Suppressor macrophage (primary cell): ENCODE measurements at regions not wholly inside any gene's neighbourhood (a gene's known extent, or its start where the extent isn't known, plus 50 kb on each side); places are given as distances from the start of the nearest gene placed in this dataset.
"Not testable (repeated sequence)": the region's sequence is repeated elsewhere in the genome, so short reads cannot be mapped to it uniquely, and the experiment has no call there.

Experiments used
- DNase-seq, 4 experiments: peaks; one replicate each; pipeline ENCODE4 v3.0.0-alpha.2; 2020 to 2022

DNA sequence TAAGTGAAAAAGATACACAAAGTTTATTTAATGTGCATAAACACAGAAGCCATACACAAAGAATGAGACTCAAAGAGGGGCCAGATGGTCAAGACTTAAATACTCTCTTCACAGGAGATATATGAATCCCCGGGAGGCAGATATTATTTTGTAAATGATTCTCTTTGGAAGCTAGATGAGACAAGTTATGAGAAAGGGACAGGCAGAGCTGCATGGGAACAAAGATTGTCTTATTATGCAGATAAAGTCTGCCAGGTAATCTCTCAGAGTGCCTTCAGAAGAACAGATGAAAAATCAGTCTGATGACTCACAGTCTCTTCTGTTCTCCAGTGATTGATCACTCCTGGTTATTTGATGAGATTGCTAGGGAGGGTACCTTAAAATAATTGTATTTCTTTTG is 89.0 kb downstream of the NAF1 start:
- no peak for DNase-seq

DNA sequence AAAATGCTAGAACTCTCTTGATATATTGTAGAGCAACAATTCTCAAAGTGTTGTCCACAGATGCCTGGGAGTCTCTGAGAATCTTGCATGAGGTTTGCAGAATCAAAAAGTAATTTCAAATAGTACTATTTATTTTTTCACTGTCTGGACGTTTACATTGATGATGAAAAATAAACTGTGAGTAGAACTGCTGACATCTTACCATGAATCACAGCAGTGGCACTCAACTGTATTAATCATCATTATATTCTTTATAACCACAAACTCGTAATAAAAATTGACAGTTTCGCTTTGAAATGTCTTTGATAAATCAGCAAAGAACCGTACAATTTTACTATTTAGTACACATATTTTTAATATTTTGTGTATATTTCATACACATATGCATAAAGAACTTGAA is 94.5 kb downstream of the NAF1 start:
- no peak for DNase-seq

DNA sequence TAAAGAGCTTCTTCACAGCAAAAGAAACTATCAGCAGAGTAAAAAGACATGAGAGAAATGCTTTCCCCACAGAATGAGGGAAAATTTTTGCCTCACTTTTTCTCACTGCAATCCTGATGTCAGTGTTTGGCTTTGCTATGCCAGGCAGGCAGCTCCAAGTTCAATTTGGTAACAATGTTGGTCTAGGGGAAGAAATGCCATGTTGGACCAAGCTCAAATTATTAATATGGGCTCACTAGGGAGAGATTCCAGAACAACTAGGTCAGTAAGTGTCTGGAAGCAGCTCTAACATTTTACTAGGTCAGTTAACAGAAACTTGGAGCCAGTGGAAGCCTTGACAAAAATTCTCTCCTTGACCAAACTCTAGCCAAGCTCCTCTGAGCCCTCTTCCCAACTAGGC is 95.4 kb downstream of the NAF1 start:
- no peak for DNase-seq

DNA sequence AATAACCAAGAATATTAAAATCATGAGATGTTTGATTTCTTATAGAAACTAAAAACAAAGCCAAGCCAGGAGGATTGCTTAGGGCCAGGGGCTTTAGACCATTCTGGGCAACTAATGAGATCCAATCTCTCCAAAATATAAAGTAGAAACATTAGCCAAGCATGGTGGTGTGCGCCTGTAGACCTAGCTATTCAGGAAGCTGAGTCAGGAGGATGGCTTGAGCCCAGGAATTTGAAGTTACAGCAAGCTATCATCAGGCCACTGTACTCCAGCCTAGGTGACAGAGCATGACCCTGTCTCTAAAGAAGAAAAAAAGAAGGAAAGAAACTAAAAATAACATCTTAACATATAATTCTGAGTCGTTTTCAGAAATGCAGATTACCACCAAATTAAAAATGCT is 96.7 kb downstream of the NAF1 start:
- no peak for DNase-seq

DNA sequence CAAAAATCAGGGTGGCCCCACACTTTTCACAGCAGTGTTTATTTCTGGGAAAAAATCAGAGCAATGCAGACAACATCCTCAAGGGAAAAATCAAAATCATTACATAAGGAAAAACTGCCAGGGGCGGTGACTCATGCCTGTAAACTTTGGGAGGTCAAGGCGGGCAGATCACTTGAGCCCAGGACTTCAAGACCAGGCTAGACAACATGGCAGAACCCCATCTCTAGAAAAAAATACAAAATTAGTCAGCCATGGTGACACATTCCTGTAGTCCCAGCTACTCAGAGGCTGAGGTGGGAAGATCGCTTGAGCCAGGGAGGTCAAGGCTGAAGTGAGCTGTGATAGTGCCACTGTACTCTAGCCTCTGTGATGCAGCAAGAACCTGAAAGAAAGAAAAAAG is 102.8 kb downstream of the NAF1 start:
- DNase-seq = no peak

DNA sequence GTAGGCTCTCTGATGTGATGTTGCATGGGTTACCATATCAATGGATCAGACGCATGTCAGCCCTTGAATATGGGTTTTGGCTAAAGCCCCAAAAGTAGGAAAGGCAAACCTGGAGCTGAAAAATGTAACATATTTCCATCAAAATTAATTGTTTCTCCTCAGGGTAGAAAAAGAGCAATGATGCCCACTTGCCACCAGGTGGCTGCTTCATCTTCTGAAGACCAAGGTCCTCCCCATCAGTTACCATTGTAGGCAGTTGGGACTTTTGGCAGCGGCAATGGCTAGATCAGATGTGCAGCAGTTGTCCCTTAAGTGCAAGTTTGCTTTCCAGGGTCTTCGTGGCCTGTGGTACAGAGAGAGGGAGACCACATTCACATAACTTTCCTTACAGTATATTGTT is 118.2 kb downstream of the NAF1 start:
- peak; percentile 5 to 39 (median 31) for DNase-seq

DNA sequence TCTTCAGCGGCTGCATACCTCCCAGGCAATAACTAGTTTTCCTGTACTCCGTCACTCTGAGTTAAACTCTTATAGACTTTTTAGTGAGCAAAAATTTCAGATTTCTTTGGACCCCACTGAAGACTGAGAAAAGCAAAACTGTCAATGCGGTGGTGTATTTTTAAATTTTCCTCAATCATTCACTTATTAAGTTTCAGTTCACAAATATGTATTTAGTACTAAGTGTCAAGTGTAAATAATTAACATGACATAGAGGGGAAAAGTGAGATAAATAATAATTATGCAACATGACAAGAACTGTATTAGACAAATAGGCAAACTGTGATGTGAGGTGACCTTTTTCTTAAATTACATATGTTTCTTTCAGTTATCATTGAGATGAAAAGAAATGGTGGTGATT is 124.4 kb downstream of the NAF1 start:
- DNase-seq = no peak

DNA sequence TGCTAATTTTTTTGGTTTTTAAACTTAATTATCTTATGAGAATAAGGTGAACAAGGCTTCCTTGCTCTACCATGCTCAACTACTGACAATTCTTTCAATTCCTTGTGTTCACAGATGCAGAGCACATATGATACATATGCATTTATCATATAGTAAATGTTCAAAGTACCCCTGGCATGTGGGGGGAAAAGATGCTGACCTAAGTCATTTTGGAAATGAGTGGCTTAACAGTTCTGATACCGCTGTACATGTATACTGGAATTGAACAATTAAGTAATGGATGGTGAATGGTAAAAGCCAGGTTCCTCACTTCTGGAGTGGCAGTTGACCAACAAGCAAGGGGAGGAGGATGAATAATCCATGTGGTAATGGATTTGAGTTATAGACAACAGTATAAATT is 149.6 kb downstream of the NAF1 start:
- no peak for DNase-seq

DNA sequence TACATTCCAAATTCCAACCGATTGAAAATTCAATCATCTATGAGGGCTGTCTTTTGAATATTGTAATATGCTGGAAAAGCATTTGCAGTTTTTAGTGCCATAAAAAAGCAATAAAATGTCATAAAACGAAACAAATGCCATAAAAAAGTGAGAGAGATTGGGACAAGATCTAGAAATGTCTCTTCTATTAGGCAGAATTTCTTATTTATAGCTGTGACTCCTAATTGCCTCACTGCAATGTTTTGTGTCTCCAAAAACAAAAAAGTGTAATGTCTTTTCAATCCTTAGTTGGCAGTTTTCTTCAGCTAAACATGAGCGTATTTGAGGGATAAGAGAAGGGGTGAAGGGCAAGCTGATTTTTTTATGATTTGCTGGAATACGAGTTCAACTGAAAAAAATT is 153.9 kb downstream of the NAF1 start:
- no peak for DNase-seq

DNA sequence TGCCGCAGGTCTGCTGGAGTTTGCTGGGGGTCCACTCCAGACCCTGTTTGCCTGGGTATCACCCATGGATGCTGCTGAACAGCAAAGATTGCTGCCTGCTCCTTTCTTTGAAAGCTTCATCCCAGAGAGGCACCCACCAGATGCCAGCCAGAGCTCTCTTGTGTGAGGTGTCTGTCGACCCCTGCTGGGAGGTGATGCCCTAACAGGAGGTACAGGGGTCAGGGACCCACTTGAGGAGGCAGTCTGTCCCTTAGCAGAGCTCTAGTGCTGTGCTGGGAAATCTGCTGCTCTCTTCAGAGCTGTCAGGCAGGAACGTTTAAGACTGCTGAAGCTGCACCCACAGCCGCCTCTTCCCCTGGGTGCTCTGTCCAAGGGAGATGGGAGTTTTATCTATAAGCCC is 162.7 kb downstream of the NAF1 start:
- no peak for DNase-seq

DNA sequence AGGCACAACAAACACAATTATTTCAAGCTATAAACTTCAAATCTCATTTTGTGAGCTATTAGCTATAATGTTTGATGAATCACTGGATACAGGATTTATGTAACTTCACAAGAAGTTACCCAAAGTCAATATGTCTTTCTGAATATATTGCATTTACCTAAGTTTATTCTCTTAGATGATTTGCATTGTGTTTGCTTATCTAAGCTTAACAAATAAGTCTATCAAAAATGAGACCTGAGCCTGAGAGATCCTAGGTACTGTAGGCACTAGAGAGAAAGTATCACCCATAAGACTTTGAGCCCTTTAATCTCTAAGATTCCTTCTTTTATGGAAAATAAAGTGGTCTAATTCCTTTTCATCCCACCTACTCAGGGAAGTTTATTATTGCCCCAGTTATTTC is 178.2 kb downstream of the NAF1 start:
- no peak for DNase-seq

DNA sequence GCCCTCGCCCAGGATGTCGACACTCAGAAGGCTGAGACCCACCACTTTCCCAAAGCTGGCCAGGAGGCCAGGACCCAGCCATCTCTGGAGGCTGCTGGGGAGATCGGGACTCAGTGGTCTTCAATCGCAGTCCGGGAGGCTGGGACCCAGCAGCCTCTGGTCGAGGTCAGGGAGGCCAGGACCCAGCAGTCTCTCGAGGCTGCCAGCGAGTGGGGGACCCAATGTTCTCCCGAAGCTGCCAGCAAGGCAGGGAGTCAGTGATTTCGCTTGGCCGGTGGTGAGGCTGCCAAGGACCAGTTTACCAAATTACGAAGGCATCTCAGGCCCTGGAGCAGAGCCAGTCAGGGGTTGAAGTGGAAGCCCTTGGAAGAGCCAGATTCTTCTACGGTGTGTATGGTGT is 181.6 kb downstream of the NAF1 start:
- DNase-seq = no peak

DNA sequence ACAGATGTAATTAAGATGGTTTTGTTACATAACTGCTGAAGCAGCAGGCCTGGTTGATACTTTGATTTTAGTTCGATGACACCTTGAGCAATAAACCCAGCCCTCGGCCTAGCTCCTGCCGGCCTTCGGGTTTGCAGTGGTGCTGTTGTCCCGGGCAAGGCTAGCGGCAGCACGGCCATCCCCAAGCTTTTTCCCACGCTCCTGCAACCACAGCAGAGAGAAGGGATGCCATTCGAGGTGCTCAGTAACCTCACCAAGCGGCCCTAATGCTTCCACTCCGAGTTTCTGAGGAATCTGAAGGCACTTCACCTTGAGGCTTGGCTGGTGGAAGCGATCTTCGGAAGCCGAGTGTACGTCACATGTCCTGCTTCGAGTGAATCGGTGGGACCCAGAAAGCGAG is 182.1 kb downstream of the NAF1 start:
- DNase-seq = no peak

DNA sequence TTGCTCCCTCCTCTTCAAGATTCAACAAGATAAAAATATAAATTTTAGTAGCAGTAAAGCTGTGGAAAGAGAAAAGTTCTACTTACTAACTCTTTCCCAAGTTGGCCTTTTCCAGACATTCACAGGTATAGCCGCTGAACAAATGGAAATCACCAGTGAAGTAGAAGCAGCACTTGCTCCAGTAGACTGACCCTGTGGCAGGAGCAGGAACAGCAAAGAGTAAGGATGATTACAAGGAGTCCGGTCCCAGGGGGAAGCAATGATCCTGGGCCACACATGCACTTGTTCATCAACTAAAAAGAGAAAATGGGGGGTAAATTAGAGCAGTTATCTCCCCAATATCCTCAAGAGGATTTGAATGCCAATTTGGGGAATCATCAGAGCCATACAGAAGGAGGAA is 184.9 kb downstream of the NAF1 start:
- DNase-seq = no peak

DNA sequence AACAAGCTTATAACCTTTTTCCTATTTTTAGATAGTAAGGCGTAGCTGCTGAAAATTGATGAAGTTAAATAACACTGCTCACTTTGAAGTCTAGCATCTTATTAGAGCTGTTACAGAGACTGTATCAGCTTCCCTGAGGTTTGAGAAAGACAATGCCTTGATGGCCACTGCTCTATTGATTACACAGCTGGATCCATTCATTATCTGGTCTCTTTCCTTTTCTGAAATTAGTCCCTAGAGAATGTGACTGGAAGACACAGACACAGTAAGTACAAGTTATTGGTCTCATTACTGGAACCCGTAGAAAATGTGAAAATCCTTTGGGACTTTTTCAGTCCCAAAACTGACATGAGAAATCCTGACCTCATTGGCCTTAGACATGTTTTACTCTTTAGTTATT is 188.3 kb downstream of the NAF1 start:
- DNase-seq = no peak

DNA sequence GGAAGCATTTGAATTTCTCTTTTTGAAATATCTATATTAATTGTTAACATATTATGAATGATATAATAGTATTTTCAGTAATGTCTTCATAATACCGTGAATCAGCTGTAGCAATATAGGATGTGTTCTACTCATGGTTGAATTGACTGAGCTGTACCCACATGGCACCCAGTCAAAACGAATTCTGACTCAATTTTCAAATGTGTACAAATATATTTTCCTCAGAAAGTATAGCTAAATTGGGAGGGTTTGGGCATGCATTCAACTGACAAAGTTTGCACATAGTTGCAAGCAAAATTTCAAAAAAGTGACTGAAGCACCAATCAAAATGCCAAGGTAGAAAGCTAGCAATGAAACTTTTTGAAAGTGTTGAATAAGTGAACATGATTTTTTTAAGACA is 188.9 kb downstream of the NAF1 start:
- no peak for DNase-seq

DNA sequence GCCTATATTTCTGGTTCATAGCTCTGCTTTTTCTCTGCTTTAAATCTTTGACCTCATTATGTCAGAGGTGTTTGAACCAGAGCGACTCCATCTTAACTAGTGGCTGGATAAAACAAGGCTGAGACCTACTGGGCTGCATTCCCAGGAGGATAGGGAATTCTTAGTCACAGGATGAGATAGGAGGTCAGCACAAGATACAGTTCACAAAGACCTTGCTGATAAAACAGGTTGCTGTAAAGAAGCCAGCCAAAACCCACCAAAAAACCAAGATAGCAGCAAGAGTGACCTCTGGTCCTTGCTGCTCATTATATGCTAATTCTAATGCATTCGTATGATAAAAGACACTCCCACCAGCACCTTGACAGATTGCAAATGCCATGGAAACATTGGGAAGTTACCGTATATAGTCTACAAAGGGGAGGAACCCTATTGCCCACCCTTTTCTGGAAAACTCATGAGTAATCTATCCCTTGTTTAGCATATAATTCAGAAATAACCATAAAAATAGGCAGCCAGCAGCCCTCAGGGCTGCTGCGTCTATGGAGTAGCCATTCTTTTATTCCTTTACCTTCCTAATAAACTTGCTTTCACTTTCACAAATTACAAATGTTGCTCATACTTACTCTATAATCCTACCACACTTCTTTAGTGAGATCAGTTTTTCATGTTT is 193.9 kb downstream of the NAF1 start:
- no peak for DNase-seq

DNA sequence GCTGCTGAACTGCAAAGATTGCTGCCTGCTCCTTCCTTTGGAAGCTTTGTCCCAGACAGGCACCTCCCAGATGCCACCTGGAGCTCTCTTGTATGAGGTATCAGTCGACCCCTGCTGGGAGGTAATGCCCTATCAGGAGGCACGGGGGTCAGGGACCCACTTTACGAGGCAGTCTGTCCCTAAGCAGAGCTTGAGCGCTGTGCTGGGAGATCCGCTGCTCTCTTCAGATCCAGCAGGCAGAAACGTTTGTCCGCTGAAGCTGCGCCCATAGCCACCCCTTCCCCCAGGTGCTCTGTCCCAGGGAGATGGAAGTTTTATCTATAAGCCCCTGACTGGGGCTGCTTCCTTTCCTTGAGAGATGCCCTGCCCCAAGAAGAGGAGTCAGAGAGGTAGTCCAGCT is 197.5 kb downstream of the NAF1 start:
- DNase-seq = no peak

DNA sequence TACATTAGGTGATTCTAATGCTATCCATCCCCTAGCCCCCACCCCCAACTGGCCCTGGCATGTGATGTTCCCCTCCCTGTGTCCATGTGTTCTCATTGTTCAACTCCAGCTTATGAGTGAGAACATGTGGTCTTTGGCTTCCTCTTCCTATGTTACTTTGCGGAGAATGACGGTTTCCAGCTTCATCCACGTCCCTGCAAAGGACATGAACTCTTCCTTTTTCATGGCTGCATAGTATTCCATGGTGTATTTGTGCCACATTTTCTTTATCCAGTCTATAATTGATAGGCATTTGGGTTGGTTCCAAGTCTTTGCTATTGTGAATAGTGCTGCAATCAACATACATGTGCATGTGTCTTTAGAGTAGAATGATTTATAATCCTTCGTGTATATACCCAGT is 200.7 kb downstream of the NAF1 start:
- DNase-seq = not testable (repeated sequence)

DNA sequence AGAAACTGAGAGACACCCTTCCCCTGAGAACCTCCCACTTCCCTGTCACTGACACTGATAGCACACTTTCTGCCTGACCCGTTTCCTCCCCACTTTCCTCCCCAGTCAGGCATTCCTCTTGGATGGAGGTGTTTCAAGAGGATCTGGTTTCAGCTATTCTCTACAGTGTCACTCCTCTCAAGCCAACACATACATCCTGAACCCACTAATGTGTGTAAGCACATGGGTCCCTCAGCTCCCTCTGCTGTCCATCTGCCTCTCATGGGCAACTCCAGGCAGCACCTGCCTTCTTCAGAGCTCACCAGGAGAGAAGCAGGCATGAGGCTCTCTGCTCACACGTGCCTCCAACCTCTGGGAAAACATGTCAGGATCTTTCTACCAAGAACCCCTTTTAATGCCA is 207.6 kb downstream of the NAF1 start:
- no peak for DNase-seq

DNA sequence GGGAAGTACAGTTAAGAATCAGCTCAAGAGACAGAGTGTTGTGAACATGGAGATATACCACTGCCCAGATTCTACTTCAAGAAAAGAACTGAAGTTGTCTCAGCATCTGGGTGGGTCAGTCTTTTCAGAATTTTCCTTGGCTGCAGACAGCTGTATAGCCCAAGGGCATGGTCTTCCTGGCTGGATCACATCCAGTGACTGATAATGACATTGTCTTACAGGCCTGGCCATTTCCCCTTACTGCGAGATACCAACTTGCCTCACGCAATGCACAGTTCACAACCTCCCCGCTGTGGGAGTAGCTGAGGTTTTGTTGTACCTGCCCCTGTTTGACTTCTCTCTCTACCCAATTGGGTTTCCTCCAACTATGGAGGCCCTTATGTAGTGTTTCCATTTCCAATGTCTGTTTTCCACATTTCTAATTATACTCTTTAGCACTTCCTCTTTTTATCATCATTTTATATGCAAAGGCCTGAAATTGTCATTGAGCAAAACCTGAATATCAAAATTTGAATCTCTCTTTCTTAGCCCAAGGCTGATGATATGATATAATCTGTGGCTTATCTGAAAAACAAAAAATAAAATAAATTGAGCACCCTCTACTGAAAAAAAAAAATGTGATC is 209.1 kb downstream of the NAF1 start:
- DNase-seq = no peak

DNA sequence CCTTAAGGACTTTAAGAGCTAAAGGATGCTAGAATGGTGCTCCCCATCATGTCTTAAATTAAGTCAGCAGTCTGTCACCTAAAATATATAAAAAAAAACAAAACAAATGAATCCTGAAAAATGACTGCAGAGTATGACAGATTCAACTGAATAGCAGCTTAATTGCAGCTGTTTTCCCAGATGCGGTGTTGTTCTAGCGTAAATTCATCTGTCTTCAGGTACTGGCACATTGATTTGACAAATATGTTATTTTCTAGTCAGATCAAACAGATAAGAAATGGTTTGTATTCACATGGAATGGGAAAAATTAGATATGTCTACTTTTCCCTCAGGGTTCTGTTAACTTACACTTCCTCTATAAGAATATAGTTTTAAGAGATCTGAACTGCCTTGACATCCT is 211.7 kb downstream of the NAF1 start:
- DNase-seq = no peak

DNA sequence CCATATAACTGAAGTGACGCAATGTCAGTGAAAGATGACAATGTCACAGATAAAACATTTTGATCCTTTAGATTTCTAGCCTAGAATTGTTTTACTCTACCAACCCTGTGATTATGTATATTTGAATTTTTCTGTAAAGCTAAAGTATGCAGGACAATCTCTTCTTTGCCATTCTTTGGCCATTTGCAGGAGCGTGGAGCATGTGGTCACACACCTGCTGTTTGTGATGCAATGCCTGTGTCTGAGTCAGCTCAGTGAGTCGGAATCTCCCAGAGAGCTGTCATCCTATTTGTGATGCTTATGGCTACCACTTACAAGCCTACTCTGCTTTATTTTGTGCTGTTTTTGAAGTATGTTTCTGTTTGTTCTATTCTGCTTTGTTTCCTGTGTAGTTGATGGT is 214.5 kb downstream of the NAF1 start:
- DNase-seq = no peak

DNA sequence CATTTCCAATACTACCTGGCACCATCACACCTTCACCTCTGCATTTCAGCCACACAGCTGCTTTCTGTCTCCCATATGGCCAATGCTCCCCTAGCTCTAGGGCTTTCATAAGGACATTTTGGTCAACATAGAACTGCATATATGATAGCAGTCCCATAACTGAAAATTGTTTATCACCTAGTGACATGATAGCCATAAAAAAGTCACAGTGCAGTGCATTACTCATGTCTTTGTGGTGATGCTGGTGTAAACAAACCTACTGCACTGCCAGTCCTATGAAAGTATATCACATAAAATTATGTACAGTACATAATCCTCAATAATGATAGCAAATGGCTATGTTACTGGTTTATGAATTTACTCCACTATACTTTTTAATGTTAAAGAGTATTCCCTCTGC is 221.0 kb downstream of the NAF1 start:
- DNase-seq = no peak

DNA sequence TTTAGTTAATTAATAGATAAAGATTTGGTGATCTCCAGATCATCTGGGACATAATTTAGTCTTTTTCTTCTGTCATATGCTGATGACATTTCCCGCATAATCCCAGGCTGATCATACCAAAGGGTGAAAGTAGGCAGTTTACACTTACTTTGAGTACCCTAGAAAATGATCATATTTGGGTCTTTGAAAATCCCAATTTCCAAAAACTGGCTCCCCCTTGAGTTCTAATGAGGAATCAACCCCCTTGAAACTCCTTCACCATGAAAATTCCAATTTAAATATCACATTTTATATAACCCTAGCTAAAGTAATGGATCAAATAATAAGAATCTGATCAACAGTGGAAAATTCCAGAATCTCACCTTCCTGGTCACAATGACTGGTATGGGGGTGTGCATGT is 223.4 kb downstream of the NAF1 start:
- no peak for DNase-seq
